COLO668 (cell line): ENCODE measurements at regions not wholly inside any gene's neighbourhood (a gene's known extent, or its start where the extent isn't known, plus 50 kb on each side); places are given as distances from the start of the nearest gene placed in this dataset.
"Not testable (repeated sequence)": the region's sequence is repeated elsewhere in the genome, so short reads cannot be mapped to it uniquely, and the experiment has no call there.

Source experiments
- DNase-seq: peaks from one replicate; lab custom pipeline; 2025; ENCODE audit not compliant: unreplicated experiment; lab: John Stamatoyannopoulos, UW

DNA sequence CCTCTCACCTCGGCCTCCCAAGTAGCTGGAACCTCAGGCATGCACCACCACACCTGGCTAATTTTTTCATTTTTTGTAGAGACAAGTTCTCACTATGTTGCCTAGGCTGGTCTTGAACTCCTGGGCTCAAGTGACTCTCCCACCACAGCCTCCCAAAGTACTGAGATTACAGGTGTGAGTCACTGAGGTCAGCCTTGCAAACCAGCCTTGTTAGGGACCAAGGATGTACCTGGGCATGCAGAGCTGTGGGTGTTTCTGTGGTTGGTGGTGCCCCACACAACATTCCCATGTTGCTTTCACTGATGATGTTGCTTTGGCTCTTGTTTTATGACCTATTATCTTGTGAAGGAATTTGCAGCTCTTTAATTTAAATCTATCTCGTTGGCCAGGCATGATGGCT is 54.8 kb downstream of the OTUD1 start:
- no peak for DNase-seq

DNA sequence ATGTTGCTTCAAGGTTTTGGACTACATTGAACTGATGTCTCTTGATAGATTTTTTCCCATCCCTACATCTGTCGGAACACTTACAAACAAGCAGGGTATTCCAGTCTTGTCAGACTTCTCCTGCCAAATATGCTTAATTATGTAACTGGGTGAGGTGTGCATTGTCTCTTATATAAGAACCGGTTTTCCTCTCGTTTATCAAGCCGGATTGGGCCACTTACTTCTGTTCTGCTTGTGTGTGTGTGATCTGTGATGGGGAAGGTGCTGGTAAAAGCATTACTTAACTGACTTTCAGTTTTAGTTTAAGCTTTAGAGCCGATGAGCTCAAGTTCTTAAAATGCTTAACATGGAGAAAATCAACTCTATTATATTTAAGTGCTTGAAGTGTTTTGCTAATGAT is 57.9 kb downstream of the OTUD1 start:
- no peak for DNase-seq

DNA sequence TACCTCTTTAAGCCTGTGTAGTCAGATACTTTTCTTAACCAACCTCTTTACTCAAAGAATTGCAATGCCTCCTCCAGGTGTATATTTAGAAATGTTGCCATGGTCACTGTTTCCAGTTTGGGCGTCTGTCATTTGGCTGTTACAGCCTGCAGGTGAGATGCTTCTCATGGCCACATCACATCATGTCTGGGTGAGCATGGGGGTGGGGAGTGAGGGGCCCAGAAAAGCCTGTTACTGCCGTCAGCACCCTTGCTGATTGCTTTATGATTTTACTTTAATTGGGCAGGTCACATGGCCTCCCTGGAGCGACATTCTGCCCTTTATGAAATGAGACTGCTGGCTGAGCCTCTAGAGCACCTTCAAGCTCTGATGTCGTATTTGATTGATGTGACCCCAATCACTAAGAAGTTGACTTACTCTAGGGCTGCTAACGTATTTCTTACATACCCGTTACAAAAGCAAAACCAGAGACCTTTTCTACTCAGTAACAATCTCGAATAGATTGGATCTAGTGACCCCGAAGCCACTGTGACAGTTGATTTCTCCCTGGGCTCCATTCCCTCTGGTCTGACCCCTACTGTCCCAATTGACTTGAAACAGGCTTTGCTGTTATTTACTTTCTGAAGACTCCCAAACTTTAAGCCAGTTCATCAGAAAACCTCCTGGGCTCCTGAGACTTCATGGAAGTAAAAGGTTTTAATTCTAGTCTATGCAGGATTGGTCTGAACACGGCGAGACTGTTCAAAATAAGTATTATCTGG is 60.7 kb downstream of the OTUD1 start:
- DNase-seq, result no peak

DNA sequence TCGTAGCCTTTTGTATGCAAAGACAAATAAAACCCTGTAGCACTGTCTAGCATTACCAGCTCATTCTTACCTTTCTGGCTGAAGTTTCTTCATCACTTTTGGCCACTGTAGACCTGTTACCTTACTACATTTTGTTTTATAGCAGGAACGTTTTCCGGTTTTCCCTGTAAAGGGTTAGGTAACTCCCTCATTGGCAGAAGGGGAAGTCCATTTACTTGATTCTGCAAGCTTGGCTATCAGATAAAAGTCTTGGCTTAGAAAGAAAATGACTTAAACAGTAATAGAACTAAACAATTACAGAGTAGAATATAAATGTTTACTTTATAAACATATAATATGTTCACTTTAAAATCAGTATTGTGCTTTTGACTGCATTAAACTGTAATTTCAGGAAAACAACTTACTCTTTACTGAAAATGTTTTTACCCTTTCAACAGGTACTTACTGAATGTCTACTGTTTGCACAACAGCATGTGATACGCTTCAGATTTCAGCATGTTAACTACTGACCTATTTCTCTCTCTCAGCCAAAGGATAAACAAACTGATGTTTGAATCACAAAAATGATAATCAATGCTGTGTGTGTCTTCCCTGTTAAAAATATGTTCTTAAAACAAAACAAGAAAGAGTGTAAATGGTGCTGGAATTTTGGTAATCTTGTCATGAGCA is 67.1 kb downstream of the OTUD1 start:
- no peak for DNase-seq

DNA sequence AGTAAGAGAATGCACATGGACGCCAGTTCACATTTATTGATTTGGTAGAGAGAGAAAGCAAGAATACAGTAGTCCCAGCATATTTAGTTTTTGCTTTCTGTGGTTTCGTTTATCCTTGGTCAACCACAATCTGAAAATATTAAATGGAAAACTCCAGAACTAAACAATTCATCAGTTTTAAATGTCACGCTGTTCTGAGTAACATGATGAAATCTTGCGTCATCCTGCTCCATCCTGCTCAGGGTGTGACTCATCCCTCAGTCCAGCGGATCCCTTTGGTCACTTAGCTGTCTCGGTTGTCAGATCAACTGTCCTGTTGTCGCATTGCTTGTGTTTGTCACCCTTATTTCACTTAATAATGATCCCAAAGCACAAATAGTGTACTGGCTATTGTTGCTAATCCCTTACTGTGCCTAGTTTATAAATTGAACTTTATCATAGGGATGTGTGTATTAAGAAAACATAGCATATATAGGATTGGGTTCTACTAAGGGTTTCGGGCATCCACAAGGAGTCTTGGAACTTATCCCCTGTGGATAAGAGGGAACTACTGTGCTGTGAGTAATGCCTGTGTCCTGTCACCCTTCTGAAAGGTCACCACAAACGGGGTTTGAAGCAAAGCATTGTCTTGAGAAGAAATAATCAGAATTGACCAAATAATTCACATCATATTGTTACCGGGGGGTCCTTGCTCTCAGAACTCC is 73.6 kb downstream of the OTUD1 start:
- DNase-seq, result no peak

DNA sequence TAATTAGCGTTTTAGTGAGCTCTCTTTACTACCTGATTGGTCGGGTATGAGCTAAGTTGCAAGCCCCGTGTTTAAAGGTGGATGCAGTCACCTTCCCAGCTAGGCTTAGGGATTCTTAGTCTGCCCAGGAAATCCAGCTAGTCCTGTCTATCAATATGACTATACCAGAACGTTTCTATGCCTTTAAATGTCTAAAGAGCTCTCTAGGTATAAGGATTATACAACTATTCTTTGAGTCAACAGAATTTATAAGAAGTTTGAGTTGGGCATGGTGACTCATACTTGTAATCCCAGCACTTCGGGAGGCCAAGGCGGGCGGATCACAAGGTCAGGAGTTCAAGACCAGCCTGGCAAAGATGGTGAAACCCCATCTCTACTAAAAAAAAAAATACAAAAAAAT is 74.7 kb downstream of the OTUD1 start:
- not testable (repeated sequence) for DNase-seq

DNA sequence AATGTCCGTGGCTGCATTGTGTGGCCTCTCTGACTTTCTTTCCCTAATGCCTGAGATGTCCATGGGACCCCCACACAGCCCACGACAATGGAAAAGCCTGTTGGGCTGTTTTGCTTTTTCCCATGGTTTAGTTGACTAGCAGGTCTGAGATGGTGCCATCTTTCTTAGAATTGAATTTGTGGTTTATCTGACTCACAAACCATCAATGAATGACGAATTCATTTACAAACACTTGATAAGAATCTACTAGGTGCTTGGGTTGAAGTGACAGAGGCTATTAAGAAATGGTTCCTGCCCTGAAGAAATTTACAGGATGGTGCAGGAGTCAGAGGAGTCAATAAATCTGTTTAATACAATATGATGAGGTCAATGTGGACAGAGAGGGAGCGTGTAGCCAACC is 75.4 kb downstream of the OTUD1 start:
- no peak for DNase-seq

DNA sequence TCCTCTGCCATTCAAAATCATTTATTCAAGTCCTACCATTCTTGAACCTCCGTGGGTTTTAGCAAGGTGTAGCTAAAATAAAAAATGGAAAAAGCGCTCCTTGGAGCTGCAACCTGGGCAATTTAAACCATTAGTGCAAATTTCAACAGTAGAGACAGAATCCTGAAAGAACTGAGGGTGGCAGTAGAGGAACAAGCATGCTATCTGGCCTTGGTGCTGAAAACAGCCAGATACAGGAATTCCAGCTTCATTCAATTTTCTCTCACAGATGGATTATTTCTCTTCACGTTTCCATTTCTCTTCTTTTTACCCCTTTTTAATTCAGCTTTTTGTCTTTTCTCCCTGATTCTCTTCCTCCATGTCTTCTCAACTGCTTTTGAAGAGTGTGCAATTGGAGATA is 77.7 kb downstream of the OTUD1 start:
- DNase-seq, result no peak

DNA sequence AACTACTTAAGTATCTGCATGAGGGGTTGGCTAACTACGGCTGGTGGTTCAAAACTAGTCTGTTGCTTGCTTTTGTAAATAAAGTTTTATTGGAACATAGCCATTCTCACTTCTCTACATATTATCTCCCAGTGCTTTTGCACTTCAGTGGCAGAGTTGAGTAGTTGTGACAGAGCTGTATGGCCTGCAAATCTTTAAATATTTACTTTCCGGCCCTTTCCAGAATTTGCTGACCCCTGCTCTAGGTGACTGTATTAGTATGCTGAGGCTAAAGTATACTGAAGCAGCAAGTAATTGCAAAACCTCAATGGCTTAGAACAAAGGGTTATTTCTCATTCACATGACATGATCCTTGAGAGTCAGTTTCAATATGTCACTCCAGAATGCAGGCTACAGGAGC is 78.3 kb downstream of the OTUD1 start:
- no peak for DNase-seq

DNA sequence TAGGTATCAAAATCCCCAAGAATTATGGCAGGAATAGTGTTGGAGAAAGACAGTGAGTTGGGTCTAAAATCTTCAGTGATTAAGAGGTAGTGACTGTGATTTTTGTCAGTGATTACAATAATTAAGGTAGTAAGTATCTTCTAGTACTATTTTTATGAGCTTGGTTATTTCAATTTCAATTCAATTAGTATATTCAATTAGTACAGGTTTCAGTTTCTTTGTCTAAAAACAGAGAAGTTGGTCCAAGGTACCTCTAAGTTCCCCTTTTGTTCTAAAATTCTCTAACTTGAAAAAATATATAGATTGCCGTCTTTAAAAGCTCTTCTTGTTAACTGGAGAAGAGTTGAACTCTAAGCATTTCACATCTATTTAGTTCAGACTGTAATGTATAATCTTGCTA is 82.9 kb downstream of the OTUD1 start:
- no peak for DNase-seq

DNA sequence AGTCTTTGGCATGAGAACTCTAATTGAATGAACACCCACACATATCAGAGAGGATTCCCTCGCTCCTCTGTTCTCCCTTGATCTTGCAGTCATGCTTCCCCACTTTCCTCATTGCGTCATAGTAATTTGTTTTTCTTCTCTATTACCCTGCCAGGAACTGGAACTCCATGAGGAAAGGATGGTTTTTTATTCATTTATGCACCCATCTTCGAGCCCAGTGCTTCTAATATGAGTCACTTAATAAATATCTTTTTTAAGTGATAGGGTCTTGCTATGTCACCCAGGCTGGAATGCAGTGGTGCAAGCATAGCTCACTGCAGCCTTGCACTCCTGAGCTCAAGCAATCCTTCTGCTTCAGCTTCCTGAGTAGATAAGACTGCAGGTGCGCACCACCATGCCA is 83.5 kb downstream of the OTUD1 start:
- DNase-seq, result no peak

DNA sequence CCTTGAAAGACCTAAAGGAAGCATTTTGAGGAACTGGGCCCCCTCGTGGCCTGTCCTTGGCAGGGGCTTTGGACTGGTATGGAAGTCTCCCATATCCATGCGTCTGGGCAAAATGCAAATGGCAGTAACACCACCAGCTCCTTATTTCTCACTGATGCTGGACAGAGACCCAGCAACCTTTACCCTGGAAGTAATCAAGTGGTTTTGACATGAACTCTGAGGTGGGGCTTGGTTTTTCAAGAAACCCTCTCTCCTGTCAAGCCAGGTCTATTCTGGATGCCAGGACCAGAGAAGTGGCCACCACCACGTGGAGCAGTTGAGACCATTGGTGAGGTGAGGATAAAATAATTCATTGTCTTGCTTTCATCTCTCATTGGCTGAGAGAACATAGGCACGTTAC is 84.4 kb downstream of the OTUD1 start:
- DNase-seq, result no peak

DNA sequence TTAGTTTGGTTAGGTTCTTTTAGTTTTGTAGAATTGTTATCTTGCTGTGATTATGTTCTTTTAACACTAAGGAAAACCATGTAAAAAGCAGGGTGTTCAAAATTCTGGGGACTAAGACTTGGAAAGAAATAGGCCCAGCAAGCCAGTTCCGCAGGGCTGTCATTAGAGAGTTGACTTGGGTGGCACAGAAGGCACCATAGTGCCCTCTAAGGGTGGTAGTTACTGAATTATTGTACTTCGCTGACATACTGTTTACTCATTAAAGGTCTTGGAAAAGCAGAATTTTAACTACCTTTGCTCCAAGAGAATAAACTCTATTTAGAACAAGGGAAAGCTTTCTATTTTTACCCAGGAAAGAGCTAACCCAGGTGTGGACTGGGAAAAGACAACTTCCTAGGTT is 86.5 kb downstream of the OTUD1 start:
- DNase-seq, result no peak

DNA sequence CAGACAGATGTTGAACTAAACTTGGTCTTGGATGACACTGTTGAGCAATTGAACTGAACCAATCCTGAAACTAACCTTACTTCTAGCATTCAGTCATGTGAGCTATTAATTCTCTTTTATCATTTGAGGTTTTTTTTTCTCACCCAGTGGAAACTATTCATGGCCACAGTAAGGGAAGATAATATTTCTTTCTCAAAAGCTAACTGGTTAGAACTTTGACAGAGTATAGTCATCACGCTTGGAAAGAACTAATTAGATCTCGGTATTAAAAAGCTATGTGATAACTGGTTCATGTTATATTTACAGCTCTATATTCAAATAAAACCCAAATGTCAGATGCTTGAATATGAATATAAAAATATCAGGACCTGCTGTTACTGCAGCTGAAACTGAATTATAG is 89.5 kb downstream of the OTUD1 start:
- no peak for DNase-seq

DNA sequence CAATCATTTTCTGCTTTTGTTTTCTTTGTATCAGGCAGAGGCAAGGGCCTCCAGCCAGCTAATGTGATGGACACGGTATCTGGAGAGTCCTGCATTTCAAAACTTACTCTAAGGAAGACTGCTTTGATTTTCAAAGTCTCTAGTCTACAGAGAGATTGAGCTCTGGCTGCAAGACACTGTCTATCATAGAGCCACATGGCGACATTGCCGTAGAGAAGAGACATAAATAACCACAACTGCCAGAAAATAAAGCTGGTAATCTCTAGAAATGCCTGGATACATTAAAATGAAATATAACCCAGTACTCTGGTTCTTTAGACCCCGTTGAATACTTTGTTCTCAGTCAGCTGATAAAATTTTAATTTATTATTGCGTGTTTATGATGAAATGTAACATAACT is 90.8 kb downstream of the OTUD1 start:
- DNase-seq, result no peak

DNA sequence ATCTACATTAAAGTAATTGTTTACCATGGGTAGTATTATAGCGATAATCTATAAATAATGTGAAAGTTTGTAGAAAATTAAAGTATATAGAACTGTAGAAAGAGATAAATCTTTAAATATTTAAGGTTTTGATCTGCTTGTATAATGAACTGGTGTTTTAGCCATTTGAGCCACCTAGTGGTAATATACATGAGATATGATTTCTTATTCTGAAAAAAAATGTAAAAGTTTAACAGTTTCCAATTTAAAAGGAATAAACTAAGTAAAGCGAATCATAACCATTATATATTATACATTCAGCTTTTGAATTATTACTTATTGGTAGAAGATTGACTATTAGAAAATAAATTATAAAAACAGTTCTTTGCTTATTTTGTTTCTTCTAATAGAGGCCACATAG is 91.2 kb downstream of the OTUD1 start:
- no peak for DNase-seq

DNA sequence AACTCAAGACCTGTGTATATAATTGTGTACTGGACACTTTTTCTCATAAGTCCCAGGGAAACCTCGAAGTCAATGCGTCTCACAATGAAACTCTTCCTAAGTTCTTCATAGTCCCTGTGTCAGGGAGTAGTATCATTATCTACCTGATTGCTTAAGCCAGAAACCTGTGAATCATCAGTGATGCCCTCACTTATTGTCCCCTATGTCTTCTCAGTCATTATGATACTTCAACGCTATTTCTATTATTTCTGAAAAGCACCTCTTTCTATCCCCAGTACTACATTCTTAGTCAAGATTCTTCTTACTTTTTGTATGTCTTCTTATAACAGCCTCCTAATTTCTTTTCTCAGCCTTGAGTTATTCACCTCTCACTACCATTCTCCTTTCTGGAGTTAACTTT is 94.3 kb downstream of the OTUD1 start:
- DNase-seq, result no peak

DNA sequence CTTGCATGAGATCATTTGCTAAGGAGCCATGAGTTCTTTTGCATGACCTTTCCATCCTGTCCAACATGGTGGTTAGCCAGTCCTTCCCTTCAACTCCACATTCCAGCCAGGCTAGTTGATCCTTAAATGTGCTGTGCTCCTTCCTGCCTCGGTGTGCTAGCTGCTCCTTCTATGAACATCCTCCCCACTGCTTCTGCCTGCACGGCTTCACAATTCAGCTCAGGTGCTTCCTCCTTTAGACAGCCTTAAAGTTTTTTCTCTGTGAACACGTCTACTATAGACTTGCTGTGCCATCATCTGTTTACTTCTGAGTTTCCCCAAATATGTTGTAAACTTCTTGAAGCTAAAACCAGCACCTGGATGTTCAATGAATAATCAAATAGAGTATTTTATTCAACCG is 95.5 kb downstream of the OTUD1 start:
- DNase-seq, result no peak

DNA sequence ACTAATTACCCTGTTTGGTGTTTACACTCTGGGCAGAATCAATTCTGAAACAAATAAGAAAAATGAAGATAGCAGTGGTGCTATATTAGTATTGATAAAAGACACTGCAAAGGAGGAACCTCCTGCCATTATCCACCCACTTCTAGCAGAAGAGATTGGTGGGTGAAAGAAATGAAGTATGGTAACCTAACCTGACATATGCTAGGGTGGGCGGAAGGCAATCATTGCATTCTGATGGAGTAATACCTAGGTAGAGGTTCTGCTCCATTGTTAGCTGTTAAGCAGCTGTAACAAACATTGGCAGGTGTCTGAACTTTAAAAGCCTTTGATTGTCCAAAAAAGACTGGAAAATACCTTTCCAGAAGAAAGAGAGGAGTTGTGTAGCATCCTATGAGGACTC is 95.9 kb downstream of the OTUD1 start:
- no peak for DNase-seq

DNA sequence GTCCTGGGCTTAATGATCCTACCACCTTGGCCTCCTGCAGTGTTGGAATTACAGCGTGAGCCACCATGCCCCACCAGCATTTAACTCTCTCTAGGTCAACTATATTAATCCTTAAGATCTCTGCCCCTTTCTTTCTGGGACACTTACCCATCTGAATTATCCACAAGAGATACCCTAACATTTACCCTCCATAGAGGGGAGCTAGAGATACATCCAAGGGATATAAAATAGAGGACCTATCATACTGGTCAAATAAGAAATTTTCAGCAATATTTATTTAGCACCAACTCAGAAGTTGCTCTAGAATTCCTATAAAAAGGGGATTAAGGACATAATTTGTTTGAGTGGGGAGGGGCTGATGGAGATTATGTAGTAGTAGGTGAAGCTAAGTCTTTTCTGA is 96.5 kb downstream of the OTUD1 start:
- no peak for DNase-seq

DNA sequence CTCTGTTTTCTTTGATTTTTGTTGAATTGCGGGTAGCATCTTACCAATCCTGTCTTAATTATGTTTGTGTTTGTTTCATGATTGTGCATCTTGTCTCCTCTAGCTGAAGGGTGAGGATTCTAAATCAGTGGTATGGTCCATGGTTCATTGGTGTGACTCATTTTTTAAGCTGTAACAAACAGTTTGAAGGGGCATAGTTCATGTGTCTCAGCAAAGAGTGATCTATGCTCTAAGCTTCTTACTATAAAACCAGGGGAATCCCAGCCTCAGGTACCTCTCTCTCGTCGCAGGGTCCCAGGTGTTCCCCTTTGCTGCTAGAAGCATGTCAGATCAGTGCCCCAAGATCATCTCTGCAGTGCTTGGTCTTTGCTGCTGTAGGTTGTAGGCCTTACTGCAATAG is 100.1 kb downstream of the OTUD1 start:
- DNase-seq, result no peak

DNA sequence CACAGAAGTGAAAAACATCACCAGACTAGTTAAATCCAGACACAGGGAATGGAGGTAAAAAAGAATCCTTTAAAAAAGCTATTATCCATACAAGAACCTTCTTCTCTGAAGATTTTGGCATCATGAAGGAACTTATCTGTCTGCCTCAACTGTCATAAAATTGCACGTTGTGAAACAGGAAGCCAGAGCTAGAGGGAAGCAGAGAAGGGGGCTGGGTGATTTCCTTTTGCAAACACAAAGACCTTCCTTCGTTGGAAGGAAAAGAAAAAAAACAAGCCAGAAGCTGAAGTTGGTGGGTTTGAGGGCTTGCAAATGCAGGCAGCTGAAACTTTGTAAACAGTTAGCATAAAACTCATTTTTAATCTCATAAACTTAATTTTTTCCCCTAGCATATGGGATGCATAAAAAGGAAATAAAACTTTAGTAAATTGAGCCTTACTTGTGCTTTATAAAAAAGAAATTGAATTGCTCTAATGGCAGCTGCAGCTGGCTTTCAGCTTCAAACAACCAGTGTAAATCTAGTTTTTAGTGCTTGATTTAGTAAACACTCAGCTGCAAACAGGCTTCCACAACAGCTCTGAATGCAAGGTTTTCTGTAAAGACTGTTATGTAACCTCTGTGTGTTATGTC is 101.6 kb downstream of the OTUD1 start:
- DNase-seq, result no peak
